Stimulated activated CD4-positive, alpha-beta T cell treated with anti-CD3 and anti-CD28 coated beads, Interleukin-2, amount 100 ng/mL, for 48 hours (primary cell): ENCODE measurements at regions not wholly inside any gene's neighbourhood (a gene's known extent, or its start where the extent isn't known, plus 50 kb on each side); places are given as distances from the start of the nearest gene placed in this dataset.

Experiments
- DNase-seq, 2 donors: peaks; one replicate each; pipeline ENCODE4 v3.0.0-alpha.2; 2020

DNA sequence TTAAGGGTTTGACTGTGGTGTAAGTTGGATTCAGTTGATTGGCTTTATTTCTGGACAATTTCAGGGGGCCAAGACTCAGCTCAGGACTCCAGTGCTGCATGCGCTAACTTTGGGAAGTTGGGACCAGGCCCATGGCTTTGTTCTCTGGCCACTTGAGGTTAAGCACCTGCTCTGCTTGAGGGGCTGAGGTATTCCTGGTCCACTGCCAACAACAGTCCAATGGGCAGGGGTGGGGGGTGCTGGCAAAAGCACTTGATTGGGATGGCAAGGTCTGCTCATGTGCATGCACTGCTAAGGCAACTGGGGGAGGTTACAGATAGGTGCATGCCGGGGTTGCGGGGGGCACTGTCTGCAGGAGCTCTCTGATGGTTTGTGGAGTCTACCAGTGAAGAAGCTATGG lies 52.6 kb upstream of the ASB17 start:
- DNase-seq: no peak

DNA sequence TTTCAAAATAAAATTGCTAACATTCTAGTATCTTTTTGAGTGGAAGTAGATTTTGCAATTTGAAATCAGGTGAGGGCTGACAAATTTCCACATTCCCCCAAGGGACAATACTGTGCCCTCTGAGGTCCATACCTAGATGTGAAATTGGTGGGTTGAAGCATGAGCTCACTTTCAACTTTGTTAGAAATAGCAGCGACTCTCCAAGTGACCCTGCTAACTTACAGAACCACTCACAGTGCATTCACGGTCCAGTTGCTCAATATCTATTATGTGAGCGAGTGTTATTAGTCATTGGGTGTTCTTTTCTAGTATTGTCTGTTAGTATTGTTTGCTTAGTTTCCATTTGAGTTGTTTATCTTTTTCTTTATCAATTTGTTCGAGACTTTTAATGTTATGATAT lies 53.6 kb upstream of the ASB17 start:
- DNase-seq: no peak

DNA sequence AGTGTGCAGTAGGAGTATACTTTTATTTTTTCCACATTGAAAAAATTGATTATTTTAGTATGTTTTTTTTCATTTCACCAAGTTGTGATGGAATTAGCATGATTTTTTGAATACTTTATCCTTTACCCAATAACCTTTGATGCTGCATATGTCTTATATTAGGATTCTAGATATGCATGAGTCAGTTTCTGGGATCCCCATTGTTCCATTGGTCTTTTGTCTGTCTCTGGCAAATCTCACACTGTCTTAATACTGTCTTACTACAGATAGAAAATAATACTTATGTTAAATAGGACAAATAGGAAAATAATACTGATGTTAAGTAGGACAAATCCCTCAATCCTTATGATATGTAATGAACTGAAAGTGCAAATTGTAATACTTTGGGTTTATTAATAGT lies 54.3 kb upstream of the ASB17 start:
- no peak for DNase-seq

DNA sequence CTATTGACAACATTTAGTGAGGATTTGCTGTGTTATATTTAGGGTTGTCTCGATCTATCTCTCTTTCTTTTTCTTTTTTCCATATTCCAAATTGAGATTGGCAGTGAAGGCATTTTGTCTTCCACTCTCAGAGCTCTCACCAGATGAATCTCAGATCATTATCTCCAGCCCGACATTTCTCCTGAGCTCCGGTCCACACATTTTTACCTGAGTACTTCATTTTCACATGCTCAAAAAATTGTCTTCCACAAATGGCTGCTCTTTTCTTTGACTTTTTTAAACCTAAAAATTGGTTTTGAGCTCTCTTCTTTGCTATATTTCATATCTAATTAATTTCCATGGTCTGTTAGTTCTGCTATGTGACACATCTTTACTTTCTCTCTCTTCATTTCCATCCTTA lies 56.9 kb upstream of the ASB17 start:
- no peak for DNase-seq

DNA sequence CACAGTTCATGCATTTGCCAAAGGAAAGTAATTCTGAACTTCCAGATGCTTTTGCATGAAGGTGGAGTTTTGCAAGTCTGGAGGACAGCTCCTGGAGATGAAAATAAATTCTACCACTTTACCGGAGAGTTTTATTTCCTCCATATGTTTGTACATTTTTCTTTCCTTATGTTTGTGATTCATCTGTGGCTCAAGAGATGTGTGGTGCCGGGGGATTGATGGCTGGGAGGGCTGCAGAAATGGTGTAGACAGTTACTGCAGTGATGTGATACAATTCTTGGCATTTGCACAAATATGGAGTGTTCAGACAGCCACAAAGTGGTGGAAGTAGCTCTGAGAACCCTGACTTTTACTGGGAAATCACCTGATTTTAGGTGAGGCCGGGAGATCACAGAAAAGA lies 58.5 kb upstream of the ASB17 start:
- no peak for DNase-seq

DNA sequence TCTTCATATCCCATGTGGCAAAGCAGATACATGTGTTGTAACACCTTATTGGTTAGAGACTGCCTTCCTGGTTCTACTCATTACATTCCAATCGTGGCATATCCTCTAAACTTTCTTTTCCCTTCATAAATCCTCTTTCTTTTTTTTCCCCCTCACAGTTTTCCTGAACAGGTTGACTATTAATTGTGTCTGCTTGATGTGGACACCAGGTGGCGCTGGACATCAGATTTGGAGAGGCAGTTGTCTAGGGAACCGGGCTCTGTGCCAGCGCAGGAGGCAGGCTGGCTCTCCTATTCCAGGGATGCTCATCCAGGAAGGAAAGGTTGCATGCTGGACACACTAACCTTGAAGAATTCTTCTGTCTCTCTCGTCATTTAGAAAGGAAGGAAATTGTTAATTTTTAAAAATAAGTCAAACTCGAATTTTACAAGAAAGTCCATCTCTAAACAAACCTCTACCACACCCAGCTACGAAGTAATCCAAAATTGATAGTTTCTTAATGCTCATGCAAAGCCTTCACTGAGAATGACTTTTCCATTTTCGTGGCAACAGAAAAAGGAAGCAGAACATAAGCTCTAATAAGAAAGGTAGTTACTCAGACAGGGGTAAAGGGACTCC lies 59.4 kb upstream of the ASB17 start:
- peak; percentile 68 to 69 for DNase-seq

DNA sequence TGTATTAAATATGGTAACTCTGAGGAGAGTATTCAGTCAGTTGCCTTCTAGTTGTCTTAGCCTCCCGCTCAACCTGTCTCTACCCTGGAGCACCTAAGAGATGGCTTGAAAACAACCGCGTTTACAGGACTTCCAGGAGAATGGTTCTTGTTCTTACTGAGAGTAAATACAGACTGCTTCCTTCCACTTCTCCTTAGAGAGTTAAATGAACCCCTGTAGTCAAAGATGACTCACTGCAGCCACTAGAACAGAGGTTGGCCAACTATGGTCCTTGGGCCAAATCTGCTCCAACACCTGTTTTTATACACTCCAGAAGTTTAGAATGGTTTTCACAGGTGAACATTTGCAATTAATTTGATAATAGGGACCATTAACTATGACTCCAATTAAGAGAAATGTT lies 60.1 kb upstream of the ASB17 start:
- DNase-seq: no peak

DNA sequence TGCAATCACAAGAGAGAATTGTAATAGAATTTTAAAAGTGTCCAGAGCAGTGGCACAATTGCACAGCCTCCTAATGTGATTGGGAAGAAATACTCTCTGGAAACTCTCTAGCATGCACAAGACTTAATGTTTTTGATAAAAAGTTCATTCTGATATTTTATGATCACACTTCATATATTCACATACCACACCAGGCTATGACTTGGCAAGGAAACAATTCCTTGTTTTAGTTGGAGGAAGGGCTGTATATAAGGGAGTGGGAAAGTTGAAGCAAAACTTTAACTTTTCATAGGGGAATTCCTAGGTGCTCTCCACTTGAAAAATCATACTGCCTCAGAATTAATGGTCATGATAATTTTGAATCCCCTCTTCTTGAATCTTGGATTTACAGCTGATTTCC lies 61.5 kb upstream of the ASB17 start:
- DNase-seq: no peak

DNA sequence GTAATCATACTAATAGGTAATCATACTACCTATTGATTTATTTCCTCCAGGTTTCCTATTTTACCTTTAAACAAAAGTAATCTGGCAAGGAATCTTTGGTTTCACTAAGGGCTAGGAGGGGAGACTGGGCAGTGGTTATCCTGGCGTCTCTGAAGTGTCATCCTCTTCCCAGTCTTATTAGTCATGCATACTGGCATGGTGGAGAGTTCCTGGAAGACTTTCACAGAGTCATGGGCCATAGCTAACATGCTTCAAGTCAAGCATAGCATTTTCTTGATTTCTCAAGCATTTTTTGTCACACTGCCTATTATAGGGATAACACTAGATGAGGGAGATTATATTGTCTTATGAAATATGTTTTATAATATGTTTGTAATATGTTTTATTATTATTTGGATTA lies 64.0 kb upstream of the ASB17 start:
- DNase-seq: no peak

DNA sequence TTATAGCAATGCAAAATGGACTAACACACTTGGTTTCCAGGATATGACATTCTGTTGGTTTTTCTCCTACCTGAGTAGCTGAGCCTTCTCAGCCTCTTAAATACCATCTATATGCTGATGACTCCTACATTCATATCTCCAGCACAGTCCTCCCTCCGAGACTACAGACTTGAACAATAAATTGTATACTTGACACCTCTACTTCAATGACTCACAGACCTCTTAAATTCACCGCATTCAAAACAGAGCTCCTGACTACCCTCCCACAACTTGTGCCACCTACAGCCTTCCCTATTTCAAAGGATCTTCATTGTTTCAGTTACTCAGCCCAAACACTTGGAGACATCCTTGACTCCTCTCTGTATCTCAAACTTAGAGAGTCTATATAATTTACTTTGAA lies 66.8 kb upstream of the ASB17 start:
- DNase-seq: no peak

DNA sequence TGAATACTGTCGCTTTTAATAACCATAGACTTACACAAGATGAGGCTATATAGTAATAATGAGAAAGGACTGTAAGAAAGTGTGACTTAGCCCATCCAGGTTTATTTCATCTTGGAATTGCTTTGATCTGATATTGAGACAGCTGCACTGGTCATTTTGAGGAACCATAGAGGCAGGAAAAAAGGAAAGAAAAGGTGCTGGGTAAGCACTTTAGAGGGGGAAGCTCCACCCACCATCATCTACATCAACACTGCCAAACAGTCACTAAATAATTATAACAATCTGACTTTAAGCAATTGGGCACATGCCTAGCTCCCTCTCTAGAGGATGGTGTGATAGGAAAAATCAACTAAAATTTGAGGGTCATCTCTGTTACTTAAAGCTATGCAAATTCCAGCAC lies 70.6 kb upstream of the ST6GALNAC3 start:
- DNase-seq: no peak

DNA sequence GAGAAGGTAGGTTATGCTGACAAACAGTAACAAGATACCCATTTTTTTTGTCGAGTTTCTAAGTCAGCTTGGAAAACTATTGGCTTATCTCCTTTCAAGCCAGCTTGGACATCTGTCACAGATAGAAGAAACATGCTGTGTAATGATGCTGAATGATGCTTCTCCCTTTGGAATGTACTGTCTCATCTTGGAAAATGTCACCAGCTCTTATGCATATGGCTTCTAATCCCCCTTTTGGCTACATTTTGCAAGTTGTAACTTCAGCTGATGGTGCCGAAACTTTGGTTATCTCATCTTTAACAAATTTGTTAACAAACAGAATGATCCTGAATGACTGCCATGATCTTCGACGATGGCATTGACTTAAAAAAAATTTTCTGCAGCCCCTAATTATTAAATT lies 68.8 kb upstream of the ST6GALNAC3 start:
- DNase-seq: no peak

DNA sequence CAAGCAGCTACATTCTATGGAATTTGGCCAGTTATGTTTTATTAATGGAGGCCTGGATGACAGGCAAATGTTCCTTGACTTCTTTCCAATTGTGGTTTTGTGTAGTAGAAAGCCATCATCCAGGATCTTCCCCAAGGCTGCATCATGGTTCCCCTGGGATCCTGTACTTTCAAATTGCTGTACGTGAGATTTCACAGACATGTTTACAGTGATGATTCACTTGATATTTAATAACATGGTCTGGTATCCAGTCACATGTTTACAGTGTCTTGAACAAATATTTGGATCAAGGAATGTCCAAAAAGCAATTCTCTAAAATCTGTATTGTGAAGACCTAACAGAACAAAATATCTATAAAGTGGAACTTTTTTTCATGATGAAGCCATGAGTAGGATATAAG lies 68.3 kb upstream of the ST6GALNAC3 start:
- DNase-seq: no peak

DNA sequence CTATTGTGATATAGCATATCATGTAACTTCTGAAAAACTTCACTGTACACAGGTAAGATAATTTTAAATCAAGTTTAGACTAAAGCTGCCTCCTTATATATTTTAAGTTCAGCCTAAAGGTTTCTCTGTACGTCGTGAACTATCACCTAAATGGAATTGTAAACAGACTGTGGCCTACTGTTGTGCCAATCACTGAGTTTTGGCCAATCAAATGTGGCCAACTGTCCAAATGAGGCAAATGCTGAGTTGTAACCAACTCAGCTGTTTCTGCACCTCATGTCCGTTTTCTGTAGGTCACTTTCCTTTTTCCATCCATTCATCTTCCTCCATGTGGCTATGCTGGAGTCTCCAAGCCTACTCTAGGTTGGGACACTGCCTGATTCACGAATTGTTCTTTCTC lies 63.7 kb upstream of the ST6GALNAC3 start:
- no peak for DNase-seq

DNA sequence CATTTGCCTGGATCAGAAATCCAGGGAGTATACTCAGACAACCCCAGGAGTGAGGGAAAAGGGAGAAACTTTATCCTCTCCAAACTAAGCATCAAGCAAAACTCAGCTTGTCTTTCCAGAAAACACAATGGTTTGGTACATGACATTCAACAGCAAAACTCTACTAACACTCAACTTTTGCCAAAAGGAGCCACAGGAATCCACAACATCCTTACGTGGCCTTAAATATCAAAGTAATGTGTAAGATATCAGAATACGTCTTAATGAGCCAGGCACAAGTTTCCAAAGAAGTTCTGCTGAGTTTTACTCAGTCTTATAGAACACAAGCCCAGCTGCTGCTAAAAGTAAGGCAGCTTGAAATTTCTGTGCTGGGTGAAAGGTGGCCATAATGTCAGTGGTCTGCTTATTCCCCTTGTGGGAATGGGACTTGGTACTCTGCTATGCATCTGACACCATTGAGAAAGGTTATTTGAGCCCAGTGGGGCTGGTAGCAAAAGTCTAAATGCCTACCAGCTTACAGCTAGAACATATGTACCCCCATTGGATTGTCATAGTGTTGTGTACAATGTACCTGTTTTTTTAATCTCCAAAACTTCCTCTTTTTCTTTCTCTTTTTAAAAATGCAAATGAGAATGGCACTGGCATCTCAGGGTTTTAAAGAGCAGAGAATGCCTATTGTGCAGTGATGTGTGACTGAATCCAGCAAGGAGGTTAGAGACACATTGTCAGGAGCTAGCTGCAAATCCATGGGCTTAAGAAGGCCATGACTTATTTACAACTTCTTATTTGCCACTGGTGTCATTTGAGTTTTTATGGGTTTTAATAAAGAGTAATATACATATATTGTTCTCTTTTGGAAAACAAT lies 62.0 kb upstream of the ST6GALNAC3 start:
- DNase-seq: no peak

DNA sequence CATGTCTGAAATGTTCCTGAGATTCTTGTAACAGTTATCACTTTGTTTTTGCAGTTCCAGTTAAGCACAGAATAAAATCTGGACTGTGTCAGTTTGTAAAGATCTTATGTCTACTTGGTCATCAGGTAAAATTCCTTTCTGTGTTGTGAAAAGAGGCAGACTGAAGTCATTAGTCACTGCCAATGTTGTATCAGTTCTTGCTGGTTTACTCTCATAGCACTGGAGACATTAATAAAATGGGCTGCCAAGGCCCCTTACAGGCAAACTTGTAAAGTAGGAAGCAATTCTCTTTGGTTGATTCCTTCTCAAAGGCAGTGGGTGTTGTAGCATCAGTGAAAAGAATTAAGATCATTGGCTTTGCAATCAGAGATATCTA lies 61.4 kb upstream of the ST6GALNAC3 start:
- DNase-seq: no peak

DNA sequence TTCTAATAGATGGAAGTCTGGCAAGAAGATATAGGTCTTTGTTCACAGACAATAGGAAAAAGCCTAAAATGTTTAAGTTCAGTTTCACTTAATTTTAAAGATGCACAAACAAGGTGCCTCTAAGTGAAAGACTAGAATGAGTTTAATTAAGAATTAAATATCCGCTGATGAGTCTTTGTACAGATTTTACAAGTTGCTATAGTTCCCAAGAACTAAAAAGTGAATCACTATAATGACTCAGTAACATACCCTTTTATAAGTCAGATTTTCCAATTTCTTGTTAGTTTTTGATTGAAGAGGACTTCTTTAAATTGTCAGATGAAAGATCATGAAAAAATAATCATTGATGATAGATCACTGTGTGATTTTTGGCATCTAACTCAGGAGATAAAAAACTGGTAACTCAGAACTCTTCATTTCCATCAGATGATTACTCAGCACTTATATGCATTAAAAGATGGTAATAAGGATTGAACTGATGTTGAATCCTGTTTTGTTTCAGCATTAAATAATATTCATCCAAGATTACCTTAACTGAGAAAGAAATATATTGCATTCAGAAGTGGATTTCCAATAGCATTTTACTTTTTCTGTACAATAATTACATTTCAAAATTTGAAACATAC lies 59.0 kb upstream of the ST6GALNAC3 start:
- DNase-seq: no peak

DNA sequence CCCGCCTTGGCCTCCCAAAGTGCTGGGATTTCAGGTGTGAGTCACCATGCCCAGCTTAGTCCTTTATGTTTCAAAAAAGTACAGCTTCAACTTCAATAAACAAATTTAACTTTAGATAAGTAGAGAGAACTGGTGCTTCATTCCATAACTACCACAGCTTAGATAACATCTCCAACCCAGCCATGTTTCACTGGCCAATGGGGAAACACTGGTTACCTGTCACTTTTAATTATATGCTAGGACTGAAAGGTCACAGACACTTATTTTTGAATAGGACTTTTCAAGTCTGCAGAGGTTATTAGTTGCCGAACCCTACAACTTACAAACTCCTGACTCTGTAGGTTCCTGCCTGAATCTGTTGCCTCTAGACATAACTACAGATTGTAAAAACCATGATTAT lies 56.5 kb upstream of the ST6GALNAC3 start:
- DNase-seq: no peak

DNA sequence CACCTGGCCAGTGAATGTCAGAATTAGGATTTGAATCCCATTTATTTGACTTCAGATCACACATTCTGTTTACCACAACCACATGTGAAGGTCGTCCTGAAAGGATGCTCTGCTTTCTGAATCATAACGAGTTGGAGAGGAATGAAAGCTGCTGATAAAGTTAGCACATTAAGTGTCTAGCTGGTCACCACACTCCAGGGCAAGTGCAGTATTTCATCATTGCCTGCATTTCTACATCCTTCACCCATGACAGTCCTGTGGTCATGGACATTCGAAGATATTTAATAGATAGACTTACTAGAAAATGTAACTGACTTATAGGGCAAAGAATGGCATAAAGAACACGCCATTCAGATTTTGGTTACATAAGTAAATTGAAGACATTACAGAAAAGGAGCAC lies 52.7 kb upstream of the ST6GALNAC3 start:
- DNase-seq: no peak

DNA sequence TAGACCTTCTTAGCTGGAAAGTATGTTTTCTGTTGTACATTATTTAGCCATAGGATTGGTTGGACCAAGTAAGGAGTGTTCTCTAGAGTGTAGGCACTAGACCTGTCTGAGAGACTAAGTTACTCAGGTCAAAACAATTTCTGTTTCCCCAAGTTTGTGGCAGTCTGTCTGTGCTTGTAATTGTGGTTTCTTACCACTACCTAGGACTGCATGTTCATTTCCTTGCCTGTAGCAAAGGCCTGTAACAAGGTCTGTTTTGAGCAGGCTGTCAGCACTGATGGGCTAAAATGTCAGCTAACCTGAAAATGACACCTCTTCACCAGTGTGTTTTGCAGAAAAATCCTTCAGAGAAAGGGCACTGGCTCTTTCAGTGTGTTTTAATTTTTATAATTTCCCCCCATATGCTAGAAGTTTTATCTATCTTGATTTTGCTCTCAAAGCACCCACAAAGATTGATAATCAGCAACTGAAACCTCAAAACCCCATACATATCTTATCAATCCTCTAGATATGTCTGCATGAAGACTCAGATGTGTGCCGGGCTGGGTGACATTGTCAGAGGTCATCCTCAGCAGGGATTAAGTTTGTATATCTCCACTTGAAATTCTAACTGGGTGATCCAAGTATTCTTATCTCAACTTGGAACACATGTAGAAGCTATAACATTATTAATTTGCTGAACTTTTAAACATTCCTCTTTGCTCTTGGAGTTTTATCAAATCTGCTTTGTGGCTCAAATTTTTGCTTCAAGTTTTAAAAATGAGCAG lies 50.7 kb upstream of the ST6GALNAC3 start:
- DNase-seq: no peak
